ENCODE measurements at regions not wholly inside any gene's neighbourhood (a gene's known extent, or its start where the extent isn't known, plus 50 kb on each side); places are given as distances from the start of the nearest gene placed in this dataset.

- Histone ChIP-seq H4K20me1 (ENCODE audit: insufficient read depth, low read length) (no peaks in the 10 kb centered on the region), H3K9me3 (ENCODE audit: low read length) (no peaks in the 10 kb centered on the region), H3K9me2 (ENCODE audit: insufficient read depth, low read length) (no peaks in the 10 kb centered on the region), H3K36me3 (ENCODE audit: insufficient read depth, low read length) (no peaks in the 10 kb centered on the region), H3K4me3 (ENCODE audit: low read depth, low read length, poor library complexity, severe bottlenecking) (no peak overlapping the region), H3K27ac (ENCODE audit: low read depth, low read length, poor library complexity, severe bottlenecking) (no peak overlapping the region), H3K4me2 (ENCODE audit: low read length) (no peak overlapping the region), H2AFZ (ENCODE audit: low read length) (no peak overlapping the region), H3K79me2 (ENCODE audit: insufficient read depth, low read depth, low read length) (no peaks in the 10 kb centered on the region), H3K4me1 (ENCODE audit: insufficient read depth, low read length, poor library complexity, severe bottlenecking) (no peaks in the 10 kb centered on the region)
- no TSS peak for BruUV-seq (replicated peaks)
- CTCF ChIA-PET (ENCODE audit: unreplicated experiment), result no interaction called here
- no peak for DNase-seq (ENCODE audit: low spot score)
- intact Hi-C loops (cut with micrococcal nuclease; ENCODE audit: unreplicated experiment), result no loop called here
- POLR2A ChIA-PET, result no interaction called here
- TF ChIP-seq EZH2phosphoT487 (IDR thresholded peaks at IDR 0.05; ENCODE audit: borderline replicate concordance, low read depth, low read length) (no peak), CTCF (conservative IDR thresholded peaks at IDR 0.05; ENCODE audit: low read length) (no peak)
These were observed 106.2 kb downstream of the PRDM9 start for GRCh38 chr5:23613566-23613965.

GRCh38 chr5:23614422-23614821 is 107.0 kb downstream of the PRDM9 start:
- BruUV-seq (replicated peaks), result no TSS peak
- H3K4me1 ChIP-seq (ENCODE audit: insufficient read depth, low read length, poor library complexity, severe bottlenecking), result no peaks in the 10 kb centered on the region
- intact Hi-C loops (cut with micrococcal nuclease; ENCODE audit: unreplicated experiment), result no loop called here
- POLR2A ChIA-PET, result no interaction called here
- H3K4me3 ChIP-seq (ENCODE audit: low read depth, low read length, poor library complexity, severe bottlenecking), result no peak overlapping the region
- no peak overlapping the region for H3K4me2 ChIP-seq (ENCODE audit: low read length)
- H3K27ac ChIP-seq (ENCODE audit: low read depth, low read length, poor library complexity, severe bottlenecking), result no peak overlapping the region
- CTCF ChIA-PET (ENCODE audit: unreplicated experiment), result no interaction called here
- no peaks in the 10 kb centered on the region for H3K36me3 ChIP-seq (ENCODE audit: insufficient read depth, low read length)
- DNase-seq (ENCODE audit: low spot score), result no peak
- TF ChIP-seq EZH2phosphoT487 (IDR thresholded peaks at IDR 0.05; ENCODE audit: borderline replicate concordance, low read depth, low read length), result no peak
- TF ChIP-seq CTCF (conservative IDR thresholded peaks at IDR 0.05; ENCODE audit: low read length), result no peak
- H3K9me2 ChIP-seq (ENCODE audit: insufficient read depth, low read length), result no peaks in the 10 kb centered on the region
- no peaks in the 10 kb centered on the region for H3K79me2 ChIP-seq (ENCODE audit: insufficient read depth, low read depth, low read length)
- no peak overlapping the region for H2AFZ ChIP-seq (ENCODE audit: low read length)
- H3K9me3 ChIP-seq (ENCODE audit: low read length), result no peaks in the 10 kb centered on the region
- no peaks in the 10 kb centered on the region for H4K20me1 ChIP-seq (ENCODE audit: insufficient read depth, low read length)

GRCh38 chr5:23626961-23627360 is 119.6 kb downstream of the PRDM9 start:
- no peaks in the 10 kb centered on the region for H3K79me2 ChIP-seq (ENCODE audit: insufficient read depth, low read depth, low read length)
- no peak overlapping the region for H3K4me3 ChIP-seq (ENCODE audit: low read depth, low read length, poor library complexity, severe bottlenecking)
- CTCF ChIA-PET (ENCODE audit: unreplicated experiment), result no interaction called here
- no TSS peak for BruUV-seq (replicated peaks)
- H3K36me3 ChIP-seq (ENCODE audit: insufficient read depth, low read length), result no peaks in the 10 kb centered on the region
- TF ChIP-seq CTCF (conservative IDR thresholded peaks at IDR 0.05; ENCODE audit: low read length) (no peak), EZH2phosphoT487 (IDR thresholded peaks at IDR 0.05; ENCODE audit: borderline replicate concordance, low read depth, low read length) (no peak)
- H3K9me2 ChIP-seq (ENCODE audit: insufficient read depth, low read length), result no peaks in the 10 kb centered on the region
- no peak for DNase-seq (ENCODE audit: low spot score)
- no peaks in the 10 kb centered on the region for H3K9me3 ChIP-seq (ENCODE audit: low read length)
- intact Hi-C loops (cut with micrococcal nuclease; ENCODE audit: unreplicated experiment), result no loop called here
- H4K20me1 ChIP-seq (ENCODE audit: insufficient read depth, low read length), result no peaks in the 10 kb centered on the region
- no peak overlapping the region for H2AFZ ChIP-seq (ENCODE audit: low read length)
- POLR2A ChIA-PET, result no interaction called here
- no peak overlapping the region for H3K27ac ChIP-seq (ENCODE audit: low read depth, low read length, poor library complexity, severe bottlenecking)
- H3K4me1 ChIP-seq (ENCODE audit: insufficient read depth, low read length, poor library complexity, severe bottlenecking), result no peaks in the 10 kb centered on the region
- no peak overlapping the region for H3K4me2 ChIP-seq (ENCODE audit: low read length)

Data from OCI-LY7 (cell line).